CD4-positive, alpha-beta T cell (primary cell): ENCODE measurements at regions not wholly inside any gene's neighbourhood (a gene's known extent, or its start where the extent isn't known, plus 50 kb on each side); places are given as distances from the start of the nearest gene placed in this dataset.

ENCODE experiments used
- ATAC-seq: fragments of 200-7000 bp; cut with Tn5 transposase; one replicate; pipeline ENCODE4 v1.10.0; 2022; ENCODE audit warnings: mild to moderate bottlenecking; ENCODE audit not compliant: poor library complexity
- CTCF ChIA-PET: fragments of 350-600 bp; sonication (Branson Sonifier 250); formaldehyde crosslinking; loops from one replicate; lab custom pipeline; 2021; ENCODE audit warnings: antibody characterized with exemption, inconsistent platforms; lab: Charles Lee
- POLR2A ChIA-PET: fragments of 350-600 bp; sonication (Branson Sonifier 250); formaldehyde crosslinking; loops from one replicate; lab custom pipeline; 2021; ENCODE audit warnings: antibody characterized with exemption, inconsistent platforms; lab: Charles Lee
- DNase-seq, 14 experiments: peaks; one replicate each; pipeline ENCODE4 v3.0.0-alpha.2; 2013 to 2020; ENCODE audit warnings: mixed read lengths in 2 of 14
- H3K27ac ChIP-seq, 2 donors: one replicate each; pipeline versions ENCODE4 v1.5.1 to v1.7.0; 2013; ENCODE audit warnings: low read length in 2 of 2, low read depth in 1 of 2, mild to moderate bottlenecking in 1 of 2
- H3K27me3 ChIP-seq, 2 experiments: 1 replicate in 1 of 2; 2 replicates in 1 of 2; pipeline versions ENCODE4 v1.6.1 to v1.7.0; 2013; ENCODE audit warnings: low read length in 2 of 2, control low read depth in 1 of 2, mild to moderate bottlenecking in 1 of 2, moderate library complexity in 1 of 2; ENCODE audit not compliant: insufficient read depth in 2 of 2, control insufficient read depth in 1 of 2
- H3K36me3 ChIP-seq: one replicate; pipeline ENCODE4 v1.6.1; 2013; ENCODE audit warnings: low read length, control low read depth; ENCODE audit not compliant: insufficient read depth
- H3K4me1 ChIP-seq: one replicate; pipeline ENCODE4 v1.6.1; 2013; ENCODE audit warnings: low read length, control low read depth; ENCODE audit not compliant: insufficient read depth
- H3K4me3 ChIP-seq: one replicate; pipeline ENCODE4 v1.5.1; 2013; ENCODE audit warnings: mild to moderate bottlenecking, low read length, moderate library complexity
- H3K9me3 ChIP-seq, 2 experiments: 1 replicate in 1 of 2; 2 replicates in 1 of 2; pipeline versions ENCODE4 v1.6.1 to v1.7.0; 2013; ENCODE audit warnings: low read length in 2 of 2, mild to moderate bottlenecking in 2 of 2, control low read depth in 1 of 2, moderate library complexity in 1 of 2; ENCODE audit not compliant: control insufficient read depth in 1 of 2, insufficient read depth in 1 of 2
- H3K27ac Mint-ChIP-seq: one replicate; pipeline ENCODE4 v1.8.0; 2020; ENCODE audit warnings: mixed read lengths
- H3K27me3 Mint-ChIP-seq: one replicate; pipeline ENCODE4 v1.8.0; 2021; ENCODE audit warnings: mixed read lengths
- H3K36me3 Mint-ChIP-seq: one replicate; pipeline ENCODE4 v1.8.0; 2021; ENCODE audit warnings: low read depth, mixed read lengths
- H3K4me1 Mint-ChIP-seq: one replicate; pipeline ENCODE4 v1.8.0; 2021; ENCODE audit warnings: low read depth, mixed read lengths
- H3K4me3 Mint-ChIP-seq: one replicate; pipeline ENCODE4 v1.8.0; 2020; ENCODE audit warnings: mild to moderate bottlenecking, mixed read lengths
- H3K9me3 Mint-ChIP-seq: one replicate; pipeline ENCODE4 v1.8.0; 2020; ENCODE audit warnings: mixed read lengths
- intact Hi-C, 2 experiments: fragments of 100-400 bp; cut with DNase I in 1 of 2; cut with micrococcal nuclease in 1 of 2; formaldehyde crosslinking; loops; one replicate each; pipeline versions ENCODE4 v1.15.1 to v1.9.0; 2023 to 2025; cut with DNase I, micrococcal nuclease
- TF ChIP-seq, protein P1 (sequence below): fragments of 200-600 bp; IDR thresholded peaks from one replicate; pipeline ENCODE4 v1.8.0; 2022; ENCODE audit warnings: antibody characterized with exemption, mild to moderate bottlenecking

GRCh38 chr4:185945906-185946305 lies 123.0 kb upstream of the TLR3 start:
- intact Hi-C loops: no loop called here
- ChIA-PET POLR2A (no interaction called here), CTCF (no interaction called here)
- Mint-ChIP-seq H3K4me3 (no peak overlapping the region), H3K27me3 (peaks cover 15% of the 10 kb centered on the region), H3K27ac (no peak overlapping the region), H3K36me3 (no peaks in the 10 kb centered on the region), H3K4me1 (no peaks in the 10 kb centered on the region), H3K9me3 (no peaks in the 10 kb centered on the region)
- no peak for ATAC-seq
- no peaks in the 10 kb centered on the region for H3K4me1 ChIP-seq
- TF ChIP-seq, protein P1, sequence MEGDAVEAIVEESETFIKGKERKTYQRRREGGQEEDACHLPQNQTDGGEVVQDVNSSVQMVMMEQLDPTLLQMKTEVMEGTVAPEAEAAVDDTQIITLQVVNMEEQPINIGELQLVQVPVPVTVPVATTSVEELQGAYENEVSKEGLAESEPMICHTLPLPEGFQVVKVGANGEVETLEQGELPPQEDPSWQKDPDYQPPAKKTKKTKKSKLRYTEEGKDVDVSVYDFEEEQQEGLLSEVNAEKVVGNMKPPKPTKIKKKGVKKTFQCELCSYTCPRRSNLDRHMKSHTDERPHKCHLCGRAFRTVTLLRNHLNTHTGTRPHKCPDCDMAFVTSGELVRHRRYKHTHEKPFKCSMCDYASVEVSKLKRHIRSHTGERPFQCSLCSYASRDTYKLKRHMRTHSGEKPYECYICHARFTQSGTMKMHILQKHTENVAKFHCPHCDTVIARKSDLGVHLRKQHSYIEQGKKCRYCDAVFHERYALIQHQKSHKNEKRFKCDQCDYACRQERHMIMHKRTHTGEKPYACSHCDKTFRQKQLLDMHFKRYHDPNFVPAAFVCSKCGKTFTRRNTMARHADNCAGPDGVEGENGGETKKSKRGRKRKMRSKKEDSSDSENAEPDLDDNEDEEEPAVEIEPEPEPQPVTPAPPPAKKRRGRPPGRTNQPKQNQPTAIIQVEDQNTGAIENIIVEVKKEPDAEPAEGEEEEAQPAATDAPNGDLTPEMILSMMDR: no peak
- H3K9me3 ChIP-seq: no peaks in the 10 kb centered on the region
- no peak overlapping the region for H3K4me3 ChIP-seq
- no peaks in the 10 kb centered on the region for H3K36me3 ChIP-seq
- no peak overlapping the region for H3K27ac ChIP-seq
- H3K27me3 ChIP-seq: no peaks in the 10 kb centered on the region
- no peak for DNase-seq

DNA sequence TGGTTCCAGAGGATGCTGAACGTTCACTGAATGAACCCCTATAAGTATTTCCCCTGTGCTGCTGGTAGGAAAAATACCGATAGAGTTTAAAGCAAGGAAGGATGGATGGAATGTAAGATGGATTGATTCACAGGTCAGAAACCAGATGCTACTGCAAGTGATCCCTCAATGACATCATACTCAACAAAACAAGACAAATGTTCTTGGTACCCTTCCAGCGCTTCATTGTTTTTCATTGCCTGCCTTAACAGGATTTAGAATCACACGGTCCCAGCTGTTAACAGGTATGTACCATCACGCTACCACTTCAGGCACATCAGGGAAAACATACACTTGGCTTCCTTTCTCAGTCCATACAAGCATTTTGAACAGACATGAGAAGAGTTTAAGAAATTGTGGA lies 118.1 kb upstream of the TLR3 start:
- POLR2A ChIA-PET: no interaction called here
- DNase-seq: no peak
- no peak overlapping the region for H3K4me3 Mint-ChIP-seq
- no peaks in the 10 kb centered on the region for H3K36me3 Mint-ChIP-seq
- TF ChIP-seq, protein P1: no peak
- no peaks in the 10 kb centered on the region for H3K9me3 Mint-ChIP-seq
- H3K27ac Mint-ChIP-seq: no peak overlapping the region
- peaks cover 0 to 3% of the 10 kb centered on the region in 2 experiments for H3K27me3 ChIP-seq
- no peak for ATAC-seq
- no peaks in the 10 kb centered on the region for H3K4me1 Mint-ChIP-seq
- H3K4me3 ChIP-seq: no peak overlapping the region
- CTCF ChIA-PET: no interaction called here
- H3K36me3 ChIP-seq: no peaks in the 10 kb centered on the region
- H3K27me3 Mint-ChIP-seq: peaks cover 24% of the 10 kb centered on the region
- intact Hi-C loops: no loop called here
- H3K27ac ChIP-seq: no peak overlapping the region
- H3K9me3 ChIP-seq: no peaks in the 10 kb centered on the region
- H3K4me1 ChIP-seq: no peaks in the 10 kb centered on the region

DNA sequence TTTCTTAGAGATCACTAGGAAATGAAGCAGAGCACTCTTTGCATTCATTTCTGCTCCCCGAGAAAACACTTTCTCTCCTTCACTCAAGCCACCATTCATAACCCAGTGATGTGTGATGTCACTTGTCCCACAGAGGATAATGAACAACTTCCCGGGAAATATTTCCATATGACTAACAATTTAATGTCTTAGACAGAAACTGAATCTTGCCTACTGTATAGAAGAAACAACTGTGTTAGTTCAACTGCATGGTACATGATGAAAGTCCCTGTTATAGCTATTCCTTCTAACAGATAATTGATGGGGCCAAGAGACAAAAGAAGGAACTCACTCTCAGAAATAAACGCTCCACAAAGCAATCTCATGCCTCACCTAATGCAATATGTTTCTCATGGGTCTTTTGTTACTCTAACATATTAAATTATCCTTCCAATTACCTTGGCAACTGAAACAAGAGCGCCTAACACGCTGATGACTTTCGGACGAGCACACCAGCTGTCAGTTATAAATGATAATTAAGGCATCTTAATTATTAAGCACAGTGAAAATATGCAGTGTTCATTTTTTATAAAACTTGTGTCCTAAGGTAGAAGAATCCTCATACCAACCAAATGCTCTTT lies 113.7 kb upstream of the TLR3 start:
- Mint-ChIP-seq H3K36me3 (no peaks in the 10 kb centered on the region), H3K4me1 (no peaks in the 10 kb centered on the region), H3K4me3 (no peak overlapping the region), H3K27me3 (peaks cover 20% of the 10 kb centered on the region), H3K9me3 (no peaks in the 10 kb centered on the region), H3K27ac (no peak overlapping the region)
- Histone ChIP-seq H3K4me1 (no peaks in the 10 kb centered on the region), H3K27me3 (peaks cover 0 to 3% of the 10 kb centered on the region in 2 experiments), H3K4me3 (no peak overlapping the region), H3K27ac (no peak overlapping the region), H3K9me3 (no peaks in the 10 kb centered on the region), H3K36me3 (no peaks in the 10 kb centered on the region)
- intact Hi-C loops: no loop called here
- no peak for DNase-seq
- POLR2A ChIA-PET: no interaction called here
- CTCF ChIA-PET: no interaction called here
- TF ChIP-seq, protein P1: no peak
- ATAC-seq: no peak
